ENCODE measurements at regions not wholly inside any gene's neighbourhood (a gene's known extent, or its start where the extent isn't known, plus 50 kb on each side); places are given as distances from the start of the nearest gene placed in this dataset.

DNA sequence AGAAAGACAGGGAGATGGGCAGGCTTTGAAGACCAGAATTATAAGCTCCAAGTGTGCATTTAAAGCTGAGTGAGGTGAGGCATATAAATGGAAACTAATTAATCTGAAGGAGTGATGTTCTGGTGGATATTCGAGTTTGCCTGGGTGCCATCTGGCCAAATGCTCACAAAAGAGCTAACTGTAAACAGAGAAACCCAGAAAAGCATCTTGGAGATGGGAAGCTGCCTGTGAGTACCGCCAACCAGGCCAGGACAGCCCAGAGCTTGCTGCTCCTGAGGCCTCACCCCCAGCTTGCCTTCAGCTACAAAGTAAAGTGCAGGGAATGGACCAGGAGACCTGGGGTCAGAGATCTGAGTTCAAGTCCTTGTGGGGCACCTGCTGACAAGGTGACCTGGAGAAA, 446.1 kb upstream of the MYT1L start:
- Histone ChIP-seq H3K56ac (replicated peaks; ENCODE audit: insufficient read length, low read depth, low read length) (no peak overlapping the region), H3K79me2 (ENCODE audit: control insufficient read depth in 1 of 2, insufficient read depth in 2 of 2, low read length in 2 of 2) (no peaks in the 10 kb centered on the region), H3K4me3 (ENCODE audit: extremely low read depth in 1 of 4, insufficient read depth in 2 of 4, low read depth in 3 of 4, low read length in 4 of 4) (no peak overlapping the region), H2BK120ac (replicated peaks; ENCODE audit: low read depth, low read length) (no peak overlapping the region), H3K9ac (replicated peaks in 1 of 4; ENCODE audit: extremely low read depth in 1 of 4, low read depth in 3 of 4, low read length in 3 of 4) (no peak overlapping the region), H4K91ac (replicated peaks; ENCODE audit: insufficient read length, low read length) (no peak overlapping the region), H2BK12ac (ENCODE audit: low read depth, low read length) (no peak overlapping the region), H3K9me3 (ENCODE audit: insufficient read depth in 2 of 2, low read depth in 1 of 2, low read length in 1 of 2) (peaks cover 8 to 11% of the 10 kb centered on the region in 2 experiments), H3K79me1 (ENCODE audit: low read depth, low read length) (no peaks in the 10 kb centered on the region), H2BK20ac (ENCODE audit: low read length) (no peak overlapping the region), H2BK5ac (ENCODE audit: low read depth, low read length) (no peak overlapping the region), H3K27me3 (replicated peaks in 1 of 4; ENCODE audit: control insufficient read depth in 3 of 4, extremely low read depth in 1 of 4, insufficient read depth in 3 of 4, low read length in 3 of 4) (no peaks in the 10 kb centered on the region; a peak in 1 of 7 replicates), H2AFZ (ENCODE audit: low read length) (no peak overlapping the region), H3K4me2 (ENCODE audit: insufficient read depth in 1 of 2, low read depth in 2 of 2, low read length in 2 of 2) (no peak overlapping the region), H3K23ac (ENCODE audit: insufficient read length) (no peak overlapping the region), H4K5ac (ENCODE audit: insufficient read length, low read depth, low read length) (no peak overlapping the region), H3K14ac (ENCODE audit: insufficient read length) (no peak overlapping the region), H2AK5ac (ENCODE audit: low read depth, low read length) (no peak overlapping the region), H2BK15ac (ENCODE audit: low read length) (no peak overlapping the region), H3K27ac (ENCODE audit: low read depth, low read length) (no peak overlapping the region), H3K18ac (ENCODE audit: extremely low read depth, low read length) (no peak overlapping the region), H3K23me2 (ENCODE audit: low read depth, low read length) (no peaks in the 10 kb centered on the region), H4K8ac (ENCODE audit: extremely low read depth, insufficient read depth, low read length) (peak overlapping the region; percentile 17; the same call in 1 of the 2 replicates), H4K20me1 (replicated peaks in 1 of 2; ENCODE audit: control insufficient read depth in 1 of 2, insufficient read depth in 2 of 2, low read length in 2 of 2) (no peaks in the 10 kb centered on the region), H3K4me1 (replicated peaks in 1 of 4; ENCODE audit: control insufficient read depth in 3 of 4, insufficient read depth in 4 of 4, low read length in 3 of 4) (peaks cover 0 to 3% (median 0%) of the 10 kb centered on the region in 4 experiments; a peak in 2 of 7 replicates), H3K4ac (replicated peaks; ENCODE audit: insufficient read length, low read depth, low read length) (no peak overlapping the region), H3K36me3 (ENCODE audit: control insufficient read depth in 2 of 4, insufficient read depth in 4 of 4, low read length in 3 of 4) (no peaks in the 10 kb centered on the region)
- POLR2A ChIA-PET (ENCODE audit: partially characterized antibody): no interaction called here
- FAIRE-seq (no peak), DNase-seq (ENCODE audit: low read depth in 1 of 2, low spot score in 2 of 2) (no peak)
- CTCF ChIA-PET (ENCODE audit: partially characterized antibody): interaction anchor here (0.5 to 1.1 kb wide), 3 partner anchors 36 to 79 kb away, joined by 3 to 4 read pairs (median 3); no protein-coding TSS in a partner anchor
- no peak for TF ChIP-seq MAX (IDR thresholded peaks at IDR 0.05)
- TF ChIP-seq CHD2 (IDR thresholded peaks at IDR 0.05; ENCODE audit: low read length): no peak
- no peak for TF ChIP-seq POU5F1 (IDR thresholded peaks at IDR 0.05; ENCODE audit: low read depth, low read length)
- TF ChIP-seq KDM1A (IDR thresholded peaks at IDR 0.05; ENCODE audit: borderline replicate concordance, low read length): no peak
- no peak for TF ChIP-seq YY1 (IDR thresholded peaks at IDR 0.05; ENCODE audit: low read depth, low read length)
- no peak for TF ChIP-seq EZH2 (IDR thresholded peaks at IDR 0.05; ENCODE audit: low read depth, low read length, severe bottlenecking)
- TF ChIP-seq POLR2A (IDR thresholded peaks at IDR 0.05; ENCODE audit: control extremely low read depth in 1 of 2, low read depth in 2 of 2, low read length in 2 of 2): no peak
- no peak for TF ChIP-seq ASH2L (IDR thresholded peaks at IDR 0.05; ENCODE audit: low read length)
- TF ChIP-seq SAP30 (IDR thresholded peaks at IDR 0.05; ENCODE audit: insufficient read depth, insufficient replicate concordance, low read length): no peak
- TF ChIP-seq SRF (IDR thresholded peaks at IDR 0.05; ENCODE audit: low read depth, low read length): no peak
- no peak for TF ChIP-seq CEBPB (IDR thresholded peaks at IDR 0.05; ENCODE audit: low read depth, low read length)
- TF ChIP-seq TBP (IDR thresholded peaks at IDR 0.05; ENCODE audit: low read depth, low read length): no peak
- TF ChIP-seq SP2 (IDR thresholded peaks at IDR 0.05; ENCODE audit: low read length): no peak
- TF ChIP-seq KDM5A (IDR thresholded peaks at IDR 0.05; ENCODE audit: low read length): no peak
- TF ChIP-seq E2F6 (IDR thresholded peaks at IDR 0.05): no peak
- no peak for TF ChIP-seq MAFK (IDR thresholded peaks at IDR 0.05; ENCODE audit: low read depth, low read length)
- WGBS, 2 experiments (ENCODE audit: extremely low coverage in 1 of 2, insufficient coverage in 1 of 2, insufficient read length in 1 of 2, insufficient replicate concordance in 2 of 2, low coverage in 1 of 2, low lambda C conversion rate in 2 of 2, missing lambda C conversion rate in 1 of 2): 95% methylated on average over 2 of the region's 2 CpGs; no CpG with 5 or more reads in 1 of the 2 experiments

Measured in H1 (cell line).